ENCODE measurements at regions not wholly inside any gene's neighbourhood (a gene's known extent, or its start where the extent isn't known, plus 50 kb on each side); places are given as distances from the start of the nearest gene placed in this dataset.

- no peak for DNase-seq
Observed at GRCh38 chr7:22962775-22963350, 51.1 kb downstream of the HYCC1 start.

GRCh38 chr7:22958742-22959141 is 55.2 kb downstream of the HYCC1 start:
- no peak for DNase-seq

- DNase-seq, result no peak
Observed at GRCh38 chr7:22954251-22954650, 59.7 kb downstream of the HYCC1 start.

GRCh38 chr7:22952306-22953015 is 61.5 kb downstream of the HYCC1 start:
- no peak for DNase-seq

- DNase-seq, result no peak
Observed at GRCh38 chr7:22949944-22950343, 64.0 kb downstream of the HYCC1 start.

- no peak for DNase-seq
Observed at GRCh38 chr7:22949221-22949620, 64.7 kb downstream of the HYCC1 start.

- DNase-seq, result no peak
Observed at GRCh38 chr7:22948770-22949169, 65.2 kb downstream of the HYCC1 start.

GRCh38 chr7:22945584-22945983 is 68.3 kb downstream of the HYCC1 start:
- peak; percentile 52 for DNase-seq

- peak; percentile 18 for DNase-seq
Observed at GRCh38 chr7:22944510-22944909, 69.4 kb downstream of the HYCC1 start.

- peak; percentile 35 for DNase-seq
Observed at GRCh38 chr7:22944022-22944421, 69.9 kb downstream of the HYCC1 start.

GRCh38 chr7:22942191-22942590 is 71.7 kb downstream of the HYCC1 start:
- DNase-seq, result no peak

GRCh38 chr7:22939842-22940241 is 74.1 kb downstream of the HYCC1 start:
- DNase-seq, result no peak

GRCh38 chr7:22937946-22938345 is 76.0 kb downstream of the HYCC1 start:
- no peak for DNase-seq

GRCh38 chr7:22936246-22936645 is 77.7 kb downstream of the HYCC1 start:
- no peak for DNase-seq

GRCh38 chr7:22935269-22935668 is 78.7 kb downstream of the HYCC1 start:
- no peak for DNase-seq

- DNase-seq, result peak; percentile 25
Observed at GRCh38 chr7:22934473-22935065, 79.4 kb downstream of the HYCC1 start.

GRCh38 chr7:22934023-22934422 is 79.9 kb downstream of the HYCC1 start:
- no peak for DNase-seq

- no peak for DNase-seq
Observed at GRCh38 chr7:22932896-22933295, 81.0 kb downstream of the HYCC1 start.

GRCh38 chr7:22931011-22931410 is 82.9 kb downstream of the HYCC1 start:
- DNase-seq, result no peak

GRCh38 chr7:22922307-22922706 is 91.6 kb downstream of the HYCC1 start:
- DNase-seq, result no peak

- DNase-seq, result no peak
Observed at GRCh38 chr7:22921386-22922086, 92.4 kb downstream of the HYCC1 start.

- DNase-seq, result no peak
Observed at GRCh38 chr7:22920672-22921071, 93.3 kb downstream of the HYCC1 start.

GRCh38 chr7:22913158-22913557 is 90.5 kb upstream of the TOMM7 start:
- DNase-seq, result no peak

GRCh38 chr7:22911889-22912288 is 89.2 kb upstream of the TOMM7 start:
- no peak for DNase-seq
